NCI-H510A treated with DMSO at 0.1 percent for 48 hours (cell line): ENCODE measurements at regions not wholly inside any gene's neighbourhood (a gene's known extent, or its start where the extent isn't known, plus 50 kb on each side); places are given as distances from the start of the nearest gene placed in this dataset.
A peak's percentile ranks its signal among the peaks of the same experiment; 100 is the strongest.

Experiments
- DNase-seq: peaks from one replicate; lab custom pipeline; 2025; lab: John Stamatoyannopoulos, UW

GRCh38 chr15:69577397-69577796, 124.8 kb downstream of the RPLP1 start:
- no peak for DNase-seq

GRCh38 chr15:69578252-69578651, 125.6 kb downstream of the RPLP1 start:
- DNase-seq, result no peak

GRCh38 chr15:69578787-69579583, 126.4 kb downstream of the RPLP1 start:
- no peak for DNase-seq

- no peak for DNase-seq
These were observed 127.5 kb downstream of the RPLP1 start for GRCh38 chr15:69579950-69580618.

- DNase-seq, result no peak
These were observed 131.0 kb downstream of the RPLP1 start for GRCh38 chr15:69583626-69584025.

GRCh38 chr15:69585937-69586336, 133.3 kb downstream of the RPLP1 start:
- DNase-seq, result no peak

GRCh38 chr15:69586721-69587120, 134.1 kb downstream of the RPLP1 start:
- DNase-seq, result no peak

- no peak for DNase-seq
These were observed 135.3 kb downstream of the RPLP1 start for GRCh38 chr15:69587723-69588426.

GRCh38 chr15:69590201-69590710, 137.6 kb downstream of the RPLP1 start:
- no peak for DNase-seq

- DNase-seq, result no peak
These were observed 138.4 kb downstream of the RPLP1 start for GRCh38 chr15:69590932-69591524.

GRCh38 chr15:69591905-69592508, 139.4 kb downstream of the RPLP1 start:
- DNase-seq, result peak; percentile 87

GRCh38 chr15:69592954-69593353, 140.3 kb downstream of the RPLP1 start:
- DNase-seq, result no peak

GRCh38 chr15:69593488-69593887, 140.9 kb downstream of the RPLP1 start:
- no peak for DNase-seq

GRCh38 chr15:69593981-69594966, 141.7 kb downstream of the RPLP1 start:
- DNase-seq, result peak; percentile 99

GRCh38 chr15:69595009-69595791, 142.6 kb downstream of the RPLP1 start:
- DNase-seq, result no peak

- no peak for DNase-seq
These were observed 144.5 kb downstream of the RPLP1 start for GRCh38 chr15:69597061-69597592.

GRCh38 chr15:69599271-69599670, 146.7 kb downstream of the RPLP1 start:
- DNase-seq, result no peak

GRCh38 chr15:69600556-69601085, 148.0 kb downstream of the RPLP1 start:
- DNase-seq, result no peak
